ENCODE measurements at regions not wholly inside any gene's neighbourhood (a gene's known extent, or its start where the extent isn't known, plus 50 kb on each side); places are given as distances from the start of the nearest gene placed in this dataset.
"Not testable (repeated sequence)": the region's sequence is repeated elsewhere in the genome, so short reads cannot be mapped to it uniquely, and the experiment has no call there.

- Mint-ChIP-seq H3K4me1 (no peaks in the 10 kb centered on the region), H3K9me3 (peaks cover 8 to 10% of the 10 kb centered on the region in 2 donors), H3K4me3 (no peak overlapping the region), H3K27ac (no peak overlapping the region), H3K27me3 (no peaks in the 10 kb centered on the region), H3K36me3 (no peaks in the 10 kb centered on the region)
- ATAC-seq (replicated peaks), result no peak
- DNase-seq, result no peak
Measured at GRCh38 chr16:63183743-63184142, 1147.5 kb upstream of the CDH8 start.

DNA sequence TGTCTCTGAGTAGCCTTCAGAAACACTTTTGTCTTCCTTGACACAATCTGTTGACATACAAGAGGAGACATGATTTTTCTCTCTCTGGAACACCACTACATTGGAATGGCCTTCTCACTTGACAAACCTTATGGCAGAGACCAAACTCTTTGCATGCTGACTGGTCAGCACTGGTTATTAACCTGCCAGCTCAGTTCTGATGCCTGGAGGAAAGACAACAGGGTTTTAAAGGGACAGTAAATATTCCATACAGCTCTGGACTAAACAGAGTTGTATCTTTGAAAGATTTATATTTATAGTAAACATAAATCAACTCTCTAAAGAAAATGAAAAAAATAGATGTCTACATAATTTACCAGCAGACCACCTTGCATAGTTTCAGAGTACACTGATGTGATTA lies 1139.1 kb upstream of the CDH8 start:
- no peak for DNase-seq
- no peak for ATAC-seq (replicated peaks)
- no peak overlapping the region for H3K27ac Mint-ChIP-seq
- no peaks in the 10 kb centered on the region for H3K27me3 Mint-ChIP-seq
- no peaks in the 10 kb centered on the region for H3K4me1 Mint-ChIP-seq
- peaks cover 6 to 11% of the 10 kb centered on the region in 2 donors for H3K9me3 Mint-ChIP-seq
- no peak overlapping the region for H3K4me3 Mint-ChIP-seq
- H3K36me3 Mint-ChIP-seq, result no peaks in the 10 kb centered on the region

- H3K4me3 Mint-ChIP-seq, result no peak overlapping the region
- no peak overlapping the region for H3K27ac Mint-ChIP-seq
- no peak for ATAC-seq (replicated peaks)
- H3K9me3 Mint-ChIP-seq, result peaks cover 5 to 11% of the 10 kb centered on the region in 2 donors
- no peaks in the 10 kb centered on the region for H3K4me1 Mint-ChIP-seq
- H3K27me3 Mint-ChIP-seq, result no peaks in the 10 kb centered on the region
- no peaks in the 10 kb centered on the region for H3K36me3 Mint-ChIP-seq
- DNase-seq, result no peak
Measured at GRCh38 chr16:63174801-63175200, 1138.6 kb upstream of the CDH8 start.

GRCh38 chr16:63171545-63171944 lies 1135.3 kb upstream of the CDH8 start:
- DNase-seq, result no peak
- H3K9me3 Mint-ChIP-seq, result peaks cover 6 to 11% of the 10 kb centered on the region in 2 donors
- H3K4me1 Mint-ChIP-seq, result no peaks in the 10 kb centered on the region
- no peaks in the 10 kb centered on the region for H3K27me3 Mint-ChIP-seq
- no peak for ATAC-seq (replicated peaks)
- H3K27ac Mint-ChIP-seq, result no peak overlapping the region
- no peaks in the 10 kb centered on the region for H3K36me3 Mint-ChIP-seq
- H3K4me3 Mint-ChIP-seq, result no peak overlapping the region

DNA sequence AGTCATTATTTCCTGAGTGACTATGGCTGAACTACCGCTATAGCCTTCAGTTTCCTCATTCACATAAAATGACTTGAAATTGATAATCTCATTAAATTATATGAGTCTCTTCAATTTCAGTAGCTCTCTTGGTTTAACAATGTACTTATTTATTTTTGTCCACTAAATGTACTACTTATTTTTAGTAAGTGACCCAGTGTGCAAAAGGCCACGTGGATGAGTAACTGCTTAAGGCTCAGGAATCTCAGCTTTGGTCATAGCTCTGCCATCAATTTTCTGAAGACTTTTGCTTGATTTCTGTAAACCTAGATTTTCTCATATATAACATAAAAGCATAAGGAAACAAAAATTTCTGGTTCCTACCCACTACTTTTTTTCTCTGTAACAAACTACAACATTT lies 1132.9 kb upstream of the CDH8 start:
- Mint-ChIP-seq H3K4me3 (no peak overlapping the region), H3K27me3 (no peaks in the 10 kb centered on the region), H3K27ac (no peak overlapping the region), H3K4me1 (no peaks in the 10 kb centered on the region), H3K9me3 (peaks cover 8 to 14% of the 10 kb centered on the region in 2 donors), H3K36me3 (no peaks in the 10 kb centered on the region)
- ATAC-seq (replicated peaks) (no peak), DNase-seq (no peak)

GRCh38 chr16:63157818-63158217 lies 1121.6 kb upstream of the CDH8 start:
- H3K36me3 Mint-ChIP-seq, result no peaks in the 10 kb centered on the region
- no peak for DNase-seq
- H3K27me3 Mint-ChIP-seq, result no peaks in the 10 kb centered on the region
- no peak overlapping the region for H3K4me3 Mint-ChIP-seq
- no peak overlapping the region for H3K27ac Mint-ChIP-seq
- no peaks in the 10 kb centered on the region for H3K4me1 Mint-ChIP-seq
- no peak for ATAC-seq (replicated peaks)
- H3K9me3 Mint-ChIP-seq, result peaks cover 4 to 10% of the 10 kb centered on the region in 2 donors

DNA sequence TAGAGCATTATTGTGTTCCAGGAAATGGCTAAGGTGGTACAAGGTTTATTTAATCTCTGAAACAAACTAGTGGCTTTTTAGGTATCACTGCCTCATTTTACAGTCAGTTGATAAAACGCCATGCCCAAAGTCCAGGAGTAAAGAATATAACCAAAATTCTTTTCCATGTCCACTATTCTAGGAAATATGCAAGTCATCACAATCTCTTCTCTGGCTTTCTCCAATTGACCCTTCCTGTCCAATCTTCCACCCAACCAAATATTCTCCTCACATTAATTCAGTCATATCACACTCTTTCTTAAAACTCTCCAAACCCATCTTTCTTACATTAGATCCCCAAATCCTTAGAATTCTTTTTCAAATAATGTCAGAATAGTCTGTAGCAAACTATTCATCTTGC lies 1110.0 kb upstream of the CDH8 start:
- H3K27ac Mint-ChIP-seq, result no peak overlapping the region
- no peak for DNase-seq

GRCh38 chr16:63145411-63145810 lies 1109.2 kb upstream of the CDH8 start:
- no peak for DNase-seq
- no peak for ATAC-seq (replicated peaks)
- no peaks in the 10 kb centered on the region for H3K4me1 Mint-ChIP-seq
- no peaks in the 10 kb centered on the region for H3K36me3 Mint-ChIP-seq
- no peaks in the 10 kb centered on the region for H3K27me3 Mint-ChIP-seq
- H3K27ac Mint-ChIP-seq, result no peak overlapping the region
- H3K9me3 Mint-ChIP-seq, result peaks cover 0 to 3% of the 10 kb centered on the region in 2 donors
- no peak overlapping the region for H3K4me3 Mint-ChIP-seq

More for the DNA sequence above, 1110.0 kb upstream of the CDH8 start:
- Mint-ChIP-seq H3K4me3 (no peak overlapping the region), H3K36me3 (no peaks in the 10 kb centered on the region), H3K27me3 (no peaks in the 10 kb centered on the region), H3K4me1 (no peaks in the 10 kb centered on the region), H3K9me3 (peaks cover 0 to 1% of the 10 kb centered on the region in 2 donors)
- no peak for ATAC-seq (replicated peaks)

DNA sequence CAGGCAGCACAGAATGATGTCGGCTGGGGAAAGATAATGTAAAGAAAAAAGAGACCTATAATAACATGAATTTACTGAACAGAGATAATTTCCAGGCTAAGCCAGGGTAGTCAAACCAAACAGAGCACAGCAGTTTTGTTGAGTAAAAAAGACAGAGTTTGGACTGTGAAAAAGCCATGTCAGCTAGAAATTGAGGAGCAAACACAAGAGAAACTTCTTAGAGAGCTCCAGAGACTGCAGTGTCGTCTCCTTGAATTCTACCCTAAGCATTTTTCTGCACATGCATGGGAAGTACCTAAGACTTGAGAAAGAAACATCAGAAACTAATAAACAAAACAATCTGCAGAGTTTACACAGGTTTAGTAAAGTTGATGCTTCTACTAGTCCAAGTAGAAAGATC lies 1098.8 kb upstream of the CDH8 start:
- no peaks in the 10 kb centered on the region for H3K4me1 Mint-ChIP-seq
- H3K36me3 Mint-ChIP-seq, result no peaks in the 10 kb centered on the region
- no peak overlapping the region for H3K4me3 Mint-ChIP-seq
- no peaks in the 10 kb centered on the region for H3K27me3 Mint-ChIP-seq
- H3K27ac Mint-ChIP-seq, result no peak overlapping the region
- H3K9me3 Mint-ChIP-seq, result peaks cover 2 to 4% of the 10 kb centered on the region in 2 donors
- ATAC-seq (replicated peaks), result no peak
- no peak for DNase-seq

- DNase-seq, result no peak
- no peak for ATAC-seq (replicated peaks)
- no peaks in the 10 kb centered on the region for H3K36me3 Mint-ChIP-seq
- H3K4me1 Mint-ChIP-seq, result no peaks in the 10 kb centered on the region
- peaks cover 4 to 7% of the 10 kb centered on the region in 2 donors for H3K9me3 Mint-ChIP-seq
- H3K27ac Mint-ChIP-seq, result no peak overlapping the region
- no peaks in the 10 kb centered on the region for H3K27me3 Mint-ChIP-seq
- H3K4me3 Mint-ChIP-seq, result no peak overlapping the region
Measured at GRCh38 chr16:63131503-63131902, 1095.3 kb upstream of the CDH8 start.

DNA sequence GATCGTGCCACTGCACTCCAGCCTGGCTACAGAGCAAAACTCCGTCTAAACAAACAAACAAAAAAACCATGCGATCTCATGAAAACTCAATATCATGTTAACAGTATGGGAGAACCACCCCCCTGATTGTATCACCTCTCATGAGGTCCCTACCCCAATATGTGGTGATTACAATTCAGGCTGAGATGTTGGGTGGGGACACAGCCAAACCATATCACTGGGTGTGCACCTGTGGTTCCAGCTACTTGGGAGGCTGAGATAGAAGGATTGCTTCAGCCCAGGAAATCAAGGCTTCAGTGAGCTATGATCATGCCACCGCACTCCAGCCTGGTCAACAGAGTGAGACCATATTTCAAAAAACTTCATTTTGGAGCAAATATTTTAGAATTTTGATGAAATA lies 1094.7 kb upstream of the CDH8 start:
- ATAC-seq (replicated peaks) (no peak), DNase-seq (no peak)
- Mint-ChIP-seq H3K4me1 (no peaks in the 10 kb centered on the region), H3K36me3 (no peaks in the 10 kb centered on the region), H3K27me3 (no peaks in the 10 kb centered on the region), H3K9me3 (peaks cover 4 to 10% of the 10 kb centered on the region in 2 donors), H3K4me3 (no peak overlapping the region), H3K27ac (no peak overlapping the region)

- Mint-ChIP-seq H3K36me3 (no peaks in the 10 kb centered on the region), H3K4me1 (no peaks in the 10 kb centered on the region), H3K27me3 (no peaks in the 10 kb centered on the region), H3K4me3 (no peak overlapping the region), H3K27ac (no peak overlapping the region), H3K9me3 (peaks cover 0 to 10% of the 10 kb centered on the region in 2 donors)
- DNase-seq (no peak), ATAC-seq (replicated peaks) (no peak)
Measured at GRCh38 chr16:63129411-63130125, 1093.3 kb upstream of the CDH8 start.

- H3K9me3 Mint-ChIP-seq, result peaks cover 9 to 11% of the 10 kb centered on the region in 2 donors
- H3K27ac Mint-ChIP-seq; H3K27me3 Mint-ChIP-seq; H3K36me3 Mint-ChIP-seq; H3K4me1 Mint-ChIP-seq; H3K4me3 Mint-ChIP-seq; ATAC-seq (replicated peaks); DNase-seq: not testable (repeated sequence)
Measured at GRCh38 chr16:63119905-63120304, 1083.7 kb upstream of the CDH8 start.

DNA sequence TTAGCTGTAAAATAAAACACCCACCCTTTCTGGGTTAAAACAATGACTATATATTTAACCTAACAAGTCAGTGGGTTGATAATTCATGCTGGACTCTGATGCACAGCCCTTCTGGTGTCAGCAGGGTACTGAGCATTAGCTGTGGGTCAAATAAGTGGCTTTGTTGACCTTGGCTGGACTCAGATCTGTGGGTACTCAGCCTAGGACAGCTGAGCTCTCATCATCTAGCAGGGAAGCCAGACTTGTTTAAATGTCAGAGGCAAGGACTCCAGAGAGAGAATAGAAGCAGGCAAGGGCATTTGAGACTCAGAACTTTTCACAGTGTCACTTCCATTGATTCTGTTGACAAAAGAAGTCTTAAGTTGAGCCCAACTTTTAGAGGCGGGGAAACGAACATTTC lies 1063.8 kb upstream of the CDH8 start:
- no peaks in the 10 kb centered on the region for H3K27me3 Mint-ChIP-seq
- no peak overlapping the region for H3K4me3 Mint-ChIP-seq
- H3K9me3 Mint-ChIP-seq, result peaks cover 13% of the 10 kb centered on the region in 2 donors
- ATAC-seq (replicated peaks), result no peak
- no peak overlapping the region for H3K27ac Mint-ChIP-seq
- no peaks in the 10 kb centered on the region for H3K36me3 Mint-ChIP-seq
- no peak for DNase-seq
- H3K4me1 Mint-ChIP-seq, result no peaks in the 10 kb centered on the region

DNA sequence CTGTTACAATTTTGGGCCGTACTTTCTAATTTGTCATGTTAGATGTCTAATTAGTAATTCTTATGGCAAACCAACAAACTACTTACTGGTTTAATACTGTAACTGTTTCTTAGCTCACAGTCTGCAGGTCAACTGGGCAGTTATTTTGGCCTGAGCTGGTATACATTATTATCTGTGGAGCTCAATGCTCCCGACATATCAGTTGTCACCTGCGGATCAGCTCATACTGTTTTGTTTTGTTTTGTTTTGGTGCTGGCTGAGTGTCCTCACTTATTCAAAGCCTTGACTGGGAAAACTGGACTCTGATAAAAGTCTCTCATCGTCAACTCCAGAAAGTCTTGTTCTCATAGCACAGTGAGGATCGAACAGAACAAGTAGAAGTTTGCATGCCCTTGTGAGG lies 1060.6 kb upstream of the CDH8 start:
- no peaks in the 10 kb centered on the region for H3K4me1 Mint-ChIP-seq

More for the DNA sequence above, 1060.6 kb upstream of the CDH8 start:
- Mint-ChIP-seq H3K27ac (no peak overlapping the region), H3K36me3 (no peaks in the 10 kb centered on the region), H3K4me3 (no peak overlapping the region), H3K27me3 (no peaks in the 10 kb centered on the region), H3K9me3 (peaks cover 9 to 13% of the 10 kb centered on the region in 2 donors)
- DNase-seq (no peak), ATAC-seq (replicated peaks) (no peak)
